ENCODE measurements at regions not wholly inside any gene's neighbourhood (a gene's known extent, or its start where the extent isn't known, plus 50 kb on each side); places are given as distances from the start of the nearest gene placed in this dataset.

DNA sequence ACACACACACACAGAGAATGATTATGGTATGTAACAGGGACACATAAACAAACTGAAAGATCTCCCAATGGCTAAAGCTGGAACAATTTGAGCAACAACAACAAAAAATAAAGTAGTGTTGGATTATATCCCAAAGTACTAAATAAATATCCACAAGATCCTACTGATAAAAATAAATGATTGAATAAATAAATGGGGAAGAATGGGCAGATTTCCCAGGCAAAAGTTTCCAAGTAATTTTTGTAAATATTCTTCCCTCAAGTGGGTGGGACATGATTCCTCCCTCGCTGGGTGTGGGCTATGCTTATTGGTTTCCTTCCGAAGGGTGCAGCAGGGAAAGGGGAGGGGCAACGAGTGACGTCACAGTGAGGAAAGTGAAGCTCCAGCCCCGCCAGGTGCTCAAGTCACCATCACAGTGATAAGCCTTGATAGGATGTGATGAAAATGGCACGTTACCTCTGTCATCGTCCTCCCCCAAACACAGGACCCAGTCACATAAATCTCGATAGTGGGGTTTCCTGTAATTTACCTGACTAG lies 295.3 kb downstream of the DRD1 start:
- Histone ChIP-seq H3K9me3 (peaks cover 0 to 10% (median 2%) of the 10 kb centered on the region in 4 donors), H3K27me3 (no peaks in the 10 kb centered on the region), H3K27ac (no peak overlapping the region), H3K36me3 (no peaks in the 10 kb centered on the region), H3K4me3 (no peak overlapping the region), H3K4me1 (no peaks in the 10 kb centered on the region)
- no peak for DNase-seq
- intact Hi-C loops (cut with DNase I): no loop called here
- TF ChIP-seq, protein P1, sequence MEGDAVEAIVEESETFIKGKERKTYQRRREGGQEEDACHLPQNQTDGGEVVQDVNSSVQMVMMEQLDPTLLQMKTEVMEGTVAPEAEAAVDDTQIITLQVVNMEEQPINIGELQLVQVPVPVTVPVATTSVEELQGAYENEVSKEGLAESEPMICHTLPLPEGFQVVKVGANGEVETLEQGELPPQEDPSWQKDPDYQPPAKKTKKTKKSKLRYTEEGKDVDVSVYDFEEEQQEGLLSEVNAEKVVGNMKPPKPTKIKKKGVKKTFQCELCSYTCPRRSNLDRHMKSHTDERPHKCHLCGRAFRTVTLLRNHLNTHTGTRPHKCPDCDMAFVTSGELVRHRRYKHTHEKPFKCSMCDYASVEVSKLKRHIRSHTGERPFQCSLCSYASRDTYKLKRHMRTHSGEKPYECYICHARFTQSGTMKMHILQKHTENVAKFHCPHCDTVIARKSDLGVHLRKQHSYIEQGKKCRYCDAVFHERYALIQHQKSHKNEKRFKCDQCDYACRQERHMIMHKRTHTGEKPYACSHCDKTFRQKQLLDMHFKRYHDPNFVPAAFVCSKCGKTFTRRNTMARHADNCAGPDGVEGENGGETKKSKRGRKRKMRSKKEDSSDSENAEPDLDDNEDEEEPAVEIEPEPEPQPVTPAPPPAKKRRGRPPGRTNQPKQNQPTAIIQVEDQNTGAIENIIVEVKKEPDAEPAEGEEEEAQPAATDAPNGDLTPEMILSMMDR (IDR thresholded peaks at IDR 0.05): no peak
- TF ChIP-seq POLR2AphosphoS5 (IDR thresholded peaks at IDR 0.05) (no peak), EP300 (IDR thresholded peaks at IDR 0.05) (no peak), POLR2A (IDR thresholded peaks at IDR 0.05) (no peak)
- 84 to 87% methylated on average over 8 of the region's 8 CpGs for WGBS, 2 donors

DNA sequence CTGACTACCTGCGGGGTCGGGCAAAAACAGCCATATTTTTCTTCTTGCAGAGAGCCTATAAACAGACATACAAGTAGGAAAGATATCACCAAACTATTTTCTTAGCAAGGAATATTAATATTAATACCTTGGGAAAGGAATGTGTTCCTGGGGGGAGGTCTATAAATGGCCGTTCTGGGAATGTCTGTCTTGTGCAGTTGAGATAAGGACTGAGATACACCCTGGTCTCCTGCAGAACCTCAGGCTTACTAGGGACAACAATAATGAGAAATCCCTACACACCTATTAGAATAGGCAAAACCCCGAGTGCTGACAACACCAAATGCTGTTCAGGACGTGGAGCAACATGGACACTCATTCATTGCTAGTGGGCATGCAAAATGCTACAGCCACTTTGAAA lies 297.2 kb downstream of the DRD1 start:
- no peaks in the 10 kb centered on the region for H3K36me3 ChIP-seq
- no peaks in the 10 kb centered on the region for H3K4me1 ChIP-seq
- H3K9me3 ChIP-seq: peaks cover 0 to 5% (median 3%) of the 10 kb centered on the region in 4 donors
- intact Hi-C loops (cut with DNase I): no loop called here
- H3K27me3 ChIP-seq: no peaks in the 10 kb centered on the region
- H3K27ac ChIP-seq: no peak overlapping the region
- DNase-seq: no peak
- TF ChIP-seq POLR2AphosphoS5 (IDR thresholded peaks at IDR 0.05): no peak
- TF ChIP-seq, protein P1 (IDR thresholded peaks at IDR 0.05): no peak
- no peak for TF ChIP-seq POLR2A (IDR thresholded peaks at IDR 0.05)
- TF ChIP-seq EP300 (IDR thresholded peaks at IDR 0.05): no peak
- 86 to 88% methylated on average over 5 of the region's 5 CpGs for WGBS, 2 donors
- no peak overlapping the region for H3K4me3 ChIP-seq

DNA sequence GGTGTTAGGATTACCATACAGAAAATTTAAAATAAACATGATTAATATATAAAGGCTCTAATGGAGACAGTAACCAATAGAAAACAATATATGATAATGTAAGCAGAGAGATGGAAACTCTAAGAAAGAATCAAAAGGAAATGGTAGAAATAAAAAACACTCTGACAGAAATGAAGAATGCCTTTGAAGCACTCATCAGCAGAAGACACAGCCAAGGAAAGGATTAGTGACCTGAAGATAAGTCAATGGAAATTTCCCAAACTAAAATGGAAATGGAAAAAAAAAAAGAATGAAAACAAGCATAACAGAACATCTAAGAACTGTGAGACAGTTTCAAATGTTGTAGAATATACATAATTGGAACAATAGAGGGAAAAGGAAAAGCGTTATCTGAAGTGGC lies 302.6 kb downstream of the DRD1 start:
- no peaks in the 10 kb centered on the region for H3K4me1 ChIP-seq
- intact Hi-C loops (cut with DNase I): no loop called here
- no peak overlapping the region for H3K4me3 ChIP-seq
- DNase-seq: no peak
- WGBS, 2 donors: 88 to 90% methylated on average over 1 of the region's 1 CpG
- TF ChIP-seq POLR2A (IDR thresholded peaks at IDR 0.05) (no peak), EP300 (IDR thresholded peaks at IDR 0.05) (no peak), POLR2AphosphoS5 (IDR thresholded peaks at IDR 0.05) (no peak)
- TF ChIP-seq, protein P1 (IDR thresholded peaks at IDR 0.05): no peak
- peaks cover 0 to 3% (median 2%) of the 10 kb centered on the region in 4 donors for H3K9me3 ChIP-seq
- H3K36me3 ChIP-seq: no peaks in the 10 kb centered on the region
- no peak overlapping the region for H3K27ac ChIP-seq
- no peaks in the 10 kb centered on the region for H3K27me3 ChIP-seq

DNA sequence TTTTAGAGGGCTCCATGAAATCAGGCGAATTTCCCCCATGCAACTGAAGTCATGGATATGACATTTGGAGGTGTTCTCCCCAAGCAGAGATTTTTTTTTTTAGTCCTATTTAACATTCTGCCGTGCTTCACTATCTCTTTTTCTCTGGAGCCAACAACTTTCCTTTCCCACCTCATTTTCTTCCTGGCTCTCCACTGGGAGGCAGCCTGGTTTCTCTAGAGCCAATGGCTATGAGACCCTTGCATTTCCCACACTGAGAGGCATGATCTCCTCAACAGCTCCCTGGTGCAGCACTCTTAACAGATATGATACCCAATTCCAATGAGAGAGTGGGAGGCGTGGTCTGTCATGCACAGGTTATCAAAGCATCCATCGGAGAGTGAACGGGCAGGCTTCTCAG lies 310.8 kb downstream of the DRD1 start:
- TF ChIP-seq POLR2A (IDR thresholded peaks at IDR 0.05): no peak
- no peak for DNase-seq
- Histone ChIP-seq H3K4me3 (no peak overlapping the region), H3K9me3 (no peaks in the 10 kb centered on the region), H3K27me3 (no peaks in the 10 kb centered on the region), H3K4me1 (no peaks in the 10 kb centered on the region), H3K27ac (no peak overlapping the region), H3K36me3 (no peaks in the 10 kb centered on the region)
- WGBS, 2 donors: 62 to 70% methylated on average over 5 of the region's 5 CpGs
- intact Hi-C loops (cut with DNase I): no loop called here

DNA sequence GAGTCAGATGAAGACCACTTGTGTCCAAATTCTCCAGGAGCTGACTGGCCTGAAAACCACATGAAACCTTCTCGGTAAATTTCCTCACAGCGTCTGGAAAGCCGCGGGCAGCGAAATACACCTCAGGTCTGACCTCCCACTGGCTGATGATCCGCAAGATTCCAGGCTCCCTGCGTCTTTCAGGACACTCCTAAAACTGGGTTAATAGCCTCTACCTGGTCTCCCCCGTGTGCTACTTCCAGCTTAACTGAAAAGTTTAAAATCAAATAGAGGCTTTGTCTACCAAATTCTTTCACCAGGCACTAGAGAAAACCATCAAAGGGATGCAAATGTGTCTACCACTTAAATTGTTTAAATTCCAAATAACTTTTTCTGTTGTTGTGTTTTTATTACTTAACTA lies 312.6 kb downstream of the DRD1 start:
- H3K27ac ChIP-seq: no peak overlapping the region
- TF ChIP-seq POLR2A (IDR thresholded peaks at IDR 0.05) (no peak), EP300 (IDR thresholded peaks at IDR 0.05) (no peak), POLR2AphosphoS5 (IDR thresholded peaks at IDR 0.05) (no peak)
- TF ChIP-seq, protein P1 (IDR thresholded peaks at IDR 0.05): no peak
- H3K4me1 ChIP-seq: no peaks in the 10 kb centered on the region
- DNase-seq: no peak
- 47 to 61% methylated on average over 8 of the region's 8 CpGs for WGBS, 2 donors
- no peaks in the 10 kb centered on the region for H3K36me3 ChIP-seq
- H3K27me3 ChIP-seq: no peaks in the 10 kb centered on the region
- intact Hi-C loops (cut with DNase I): no loop called here
- no peaks in the 10 kb centered on the region for H3K9me3 ChIP-seq
- no peak overlapping the region for H3K4me3 ChIP-seq

Data from sigmoid colon (tissue), 6 donors.